HG03039 (cell line): ENCODE measurements at regions not wholly inside any gene's neighbourhood (a gene's known extent, or its start where the extent isn't known, plus 50 kb on each side); places are given as distances from the start of the nearest gene placed in this dataset.

Source experiments
- ATAC-seq: cut with Tn5 transposase; IDR thresholded peaks from one replicate; pipeline ENCODE4 v1.9.1; 2021; ENCODE audit warnings: mild to moderate bottlenecking, moderate library complexity; ENCODE audit not compliant: unreplicated experiment

DNA sequence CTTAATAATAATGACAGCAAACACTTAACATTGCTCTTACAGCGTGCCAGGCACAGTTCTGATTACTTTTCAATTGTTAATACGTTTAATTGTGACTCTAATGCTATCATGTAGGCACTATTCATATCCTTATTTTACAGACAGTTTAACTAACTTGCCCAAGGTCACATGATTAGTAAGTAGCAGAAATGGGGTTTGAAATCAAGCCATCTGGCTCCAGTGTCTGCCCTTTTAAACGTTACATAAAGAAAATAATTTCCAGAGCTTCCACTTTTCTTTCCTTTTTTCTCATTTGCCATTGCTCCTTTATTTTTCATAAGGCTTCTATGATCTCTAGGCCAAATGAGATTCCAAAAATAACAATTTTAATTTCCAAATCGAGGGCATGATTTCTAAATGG, 50.6 kb upstream of the IKZF2 start:
- no peak for ATAC-seq

DNA sequence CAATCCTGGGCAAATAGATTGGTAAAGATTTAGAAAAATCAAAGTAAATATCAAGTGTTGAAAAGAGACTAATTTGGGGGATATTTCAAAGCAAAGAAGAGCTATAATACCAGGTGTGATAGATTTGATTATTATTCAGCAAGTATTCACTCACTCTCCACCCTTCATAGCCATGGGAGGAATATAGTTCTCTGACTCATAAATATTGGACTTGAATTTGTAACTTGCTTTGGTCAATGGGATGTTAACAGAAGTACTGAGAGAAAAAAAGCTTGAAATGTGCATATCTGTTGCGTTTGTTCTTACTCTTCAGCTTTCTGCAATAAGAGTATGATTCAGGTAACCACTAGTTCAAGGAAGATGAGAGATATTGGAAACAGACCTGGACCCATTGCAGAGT, 54.5 kb upstream of the IKZF2 start:
- ATAC-seq = no peak

DNA sequence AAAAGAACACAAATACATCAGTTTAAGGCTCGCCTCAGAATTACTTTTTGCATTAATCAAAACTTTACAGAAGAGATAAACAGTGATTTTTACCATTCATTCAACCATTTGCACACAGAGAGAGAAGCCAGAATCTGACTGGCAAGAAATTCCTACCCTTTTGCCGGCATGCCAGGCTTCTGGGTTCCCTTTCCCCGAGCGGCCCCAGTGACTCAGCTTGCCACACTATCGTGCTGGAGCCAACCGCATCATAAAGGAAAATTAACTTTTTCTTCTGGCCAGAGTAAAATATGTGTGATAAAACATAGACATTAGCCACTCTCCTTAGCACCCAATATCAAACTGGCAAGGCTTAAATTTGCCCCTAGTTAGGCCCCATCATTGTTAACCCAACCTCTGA, 61.8 kb upstream of the IKZF2 start:
- no peak for ATAC-seq

DNA sequence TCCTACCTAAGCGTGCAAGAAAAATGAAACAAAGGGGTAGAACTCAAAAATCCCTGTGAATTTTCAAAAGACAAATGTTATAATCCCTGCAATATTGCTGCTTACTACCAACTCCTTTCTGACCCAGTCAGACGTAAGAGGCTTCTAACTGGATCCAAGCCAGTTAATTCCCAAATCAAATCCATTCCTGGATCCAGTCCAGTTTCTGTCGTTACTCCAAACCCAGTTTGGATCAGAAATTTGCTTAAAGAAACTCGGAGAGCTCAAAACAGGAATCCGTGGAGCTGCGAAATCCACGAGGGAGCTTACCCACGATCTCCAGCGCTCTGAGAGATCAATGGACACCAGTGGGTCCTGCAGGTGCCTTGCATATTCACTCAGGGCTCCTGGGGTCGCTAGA, 62.8 kb upstream of the IKZF2 start:
- ATAC-seq = no peak

DNA sequence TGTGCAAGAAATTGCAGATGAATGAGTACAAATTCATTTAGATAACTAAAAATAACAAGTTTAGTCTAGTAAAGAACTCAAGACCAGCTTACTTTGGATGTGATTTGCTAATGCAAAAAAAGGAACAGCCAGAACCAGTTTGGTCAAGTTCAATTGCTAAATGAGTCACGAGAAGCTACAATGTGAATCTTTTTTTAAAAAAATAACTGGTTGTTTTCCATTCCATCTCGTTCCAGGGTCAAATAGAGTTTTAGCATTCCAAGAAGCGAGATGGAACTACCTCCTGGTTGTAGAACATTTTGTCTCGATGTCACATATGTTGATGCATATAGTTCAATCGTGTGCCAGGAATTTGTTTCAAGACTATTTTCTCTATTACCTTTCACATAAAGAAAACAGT, 65.0 kb upstream of the IKZF2 start:
- ATAC-seq = no peak

DNA sequence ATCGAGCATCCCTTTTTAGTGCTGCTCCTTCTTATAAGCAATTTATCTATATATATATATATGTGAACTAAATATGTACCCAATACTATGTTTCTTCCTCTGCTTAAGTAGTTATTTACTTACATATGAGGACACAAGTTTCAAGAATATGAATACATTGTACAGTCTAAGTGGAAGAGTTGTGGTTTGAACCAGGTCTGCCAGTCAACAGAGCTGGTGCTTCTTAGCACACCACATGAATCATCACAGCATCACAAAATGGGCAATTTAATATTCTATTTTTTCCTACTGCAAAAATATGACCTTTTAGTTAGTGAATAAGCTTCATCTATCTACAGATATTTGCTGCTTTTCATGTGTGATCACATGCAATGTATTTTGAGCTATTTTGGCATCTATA, 64.4 kb upstream of the SPAG16 start:
- no peak for ATAC-seq

DNA sequence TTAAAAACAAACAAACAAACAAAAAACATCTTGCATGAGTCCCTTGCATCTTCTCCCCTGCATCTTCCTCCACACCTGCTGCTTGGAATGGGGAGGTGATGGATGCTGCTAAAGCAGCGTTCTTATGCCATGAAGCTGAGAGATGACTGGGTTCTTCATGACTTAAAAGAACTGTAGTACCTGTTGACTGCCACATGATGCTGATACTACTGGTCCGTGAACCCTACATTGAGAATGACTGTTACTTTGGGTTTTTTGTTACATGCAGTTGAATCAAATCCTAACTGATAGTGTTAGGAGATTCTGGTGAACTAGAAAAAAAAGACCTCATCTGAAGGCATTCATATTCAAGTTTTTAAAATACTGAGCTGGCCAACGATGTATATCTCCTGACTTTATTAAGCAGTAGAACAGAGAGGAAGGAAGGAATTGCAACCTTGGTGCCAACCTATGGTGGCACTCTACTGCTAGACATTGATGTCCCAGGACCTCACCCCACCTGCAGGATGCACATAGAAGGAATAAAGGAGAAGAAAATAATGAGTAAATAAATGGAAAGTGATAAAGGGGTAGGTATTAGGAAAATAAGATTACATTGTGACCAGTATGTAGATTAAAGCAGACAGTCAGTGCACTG, 63.2 kb upstream of the SPAG16 start:
- no peak for ATAC-seq

DNA sequence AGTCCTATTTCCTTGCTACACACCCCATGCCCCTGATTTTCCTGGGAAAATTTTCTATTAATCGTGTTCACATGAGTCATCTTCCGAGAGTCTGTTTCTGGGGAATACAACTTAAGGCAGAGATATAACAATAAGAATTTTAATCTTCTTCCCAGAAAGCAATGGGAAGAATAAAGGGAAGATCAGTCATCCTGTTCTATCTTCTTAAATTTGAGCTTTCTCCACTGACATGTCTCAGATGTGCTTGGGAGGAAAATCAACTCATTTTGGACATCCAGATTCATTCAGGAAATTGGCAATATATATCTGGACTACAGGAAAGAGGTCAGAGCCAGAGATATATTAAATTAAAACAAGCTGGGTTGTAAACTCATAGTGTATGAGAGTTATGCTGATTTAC, 62.3 kb upstream of the SPAG16 start:
- no peak for ATAC-seq

DNA sequence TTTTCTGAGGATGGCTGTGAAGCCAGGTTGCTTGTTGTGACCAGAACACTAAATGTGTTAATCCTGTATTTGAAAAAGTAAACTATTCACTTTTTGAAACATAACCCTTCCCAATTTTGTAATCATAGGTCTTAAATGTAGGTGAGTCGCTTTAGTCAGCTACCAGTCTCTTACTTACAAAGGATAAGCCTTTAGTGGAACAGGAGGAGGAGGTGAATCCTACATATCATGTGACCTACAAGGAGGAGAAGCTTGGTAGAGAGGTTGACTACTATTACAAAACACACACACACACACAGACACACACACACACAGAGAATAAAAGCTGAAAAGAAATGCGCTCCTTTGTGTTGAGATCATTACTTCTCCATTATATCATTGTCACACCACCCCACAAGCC, 59.9 kb upstream of the SPAG16 start:
- no peak for ATAC-seq

DNA sequence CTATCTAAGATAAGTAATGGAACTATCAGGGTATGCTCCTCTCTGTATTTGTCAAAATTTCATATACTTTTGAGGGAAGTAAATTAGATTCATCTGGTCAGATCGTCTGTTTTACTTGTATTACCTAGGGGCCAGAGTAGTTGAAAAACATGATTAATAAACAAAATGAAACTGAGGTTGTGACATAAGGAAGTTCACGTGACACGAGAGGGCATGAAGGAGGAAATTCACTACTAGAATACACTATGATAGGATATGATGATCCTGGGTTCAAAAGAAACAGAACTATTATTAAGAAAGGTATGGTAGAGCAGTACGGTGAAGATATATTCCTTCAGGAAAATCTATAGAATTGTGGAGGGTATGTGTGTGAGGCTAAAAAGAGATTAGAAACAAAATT, 58.4 kb upstream of the SPAG16 start:
- ATAC-seq = no peak

DNA sequence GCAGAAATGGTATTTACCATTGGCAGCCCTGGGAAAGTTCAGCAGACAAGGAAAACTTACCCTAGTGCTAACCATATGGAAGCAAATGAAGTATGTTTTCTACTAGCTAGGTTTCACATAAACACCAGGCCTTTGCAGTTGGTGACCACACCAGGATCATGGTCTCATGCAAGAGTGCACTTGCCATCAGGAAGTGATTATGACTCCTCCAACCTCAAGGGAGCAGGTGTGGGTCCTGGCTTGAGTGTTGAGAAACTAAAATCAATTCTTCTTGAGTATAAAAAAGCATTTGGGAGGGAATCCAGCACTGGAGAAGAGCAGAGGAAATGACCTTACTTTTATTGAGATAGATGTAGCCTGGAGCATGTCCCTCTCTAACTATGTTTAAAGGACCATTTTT, 56.8 kb upstream of the SPAG16 start:
- peak; percentile 91 for ATAC-seq

DNA sequence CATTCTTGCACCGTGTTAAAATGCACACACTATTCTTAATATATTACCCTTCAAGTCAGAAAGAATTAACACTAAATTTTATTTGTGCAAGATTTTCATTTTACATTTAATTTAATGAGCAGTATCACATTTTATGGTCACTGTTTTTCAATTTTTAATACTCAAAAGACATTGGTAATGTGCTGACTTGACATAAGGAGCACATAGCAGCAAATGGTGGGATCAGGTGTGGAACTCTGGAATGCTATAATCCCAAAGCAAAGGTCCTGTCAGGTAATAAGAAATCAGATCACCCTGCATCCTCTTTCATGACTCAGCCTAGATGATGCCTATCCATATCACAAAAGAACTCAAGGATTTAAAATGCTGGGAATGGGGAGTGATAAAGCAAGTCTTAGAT, 55.6 kb upstream of the SPAG16 start:
- ATAC-seq = no peak

DNA sequence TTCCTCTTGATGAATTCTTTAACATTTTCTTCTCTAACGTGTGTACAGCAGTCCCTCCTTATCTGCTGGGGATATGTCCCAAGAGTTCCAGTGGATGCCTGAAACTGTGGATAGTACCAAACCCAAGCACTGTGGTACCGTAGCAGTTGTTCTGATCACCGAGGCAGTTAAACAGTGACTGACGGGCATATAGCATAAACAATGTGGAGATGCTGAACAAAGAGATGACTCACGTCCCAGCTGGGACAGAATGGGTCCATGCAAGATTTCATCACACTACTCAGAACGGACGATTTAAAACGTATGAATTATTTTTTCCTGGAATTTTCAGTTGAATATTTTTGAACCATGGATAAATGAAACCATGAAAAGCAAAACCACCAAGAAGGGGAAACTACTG, 54.5 kb upstream of the SPAG16 start:
- ATAC-seq = no peak

DNA sequence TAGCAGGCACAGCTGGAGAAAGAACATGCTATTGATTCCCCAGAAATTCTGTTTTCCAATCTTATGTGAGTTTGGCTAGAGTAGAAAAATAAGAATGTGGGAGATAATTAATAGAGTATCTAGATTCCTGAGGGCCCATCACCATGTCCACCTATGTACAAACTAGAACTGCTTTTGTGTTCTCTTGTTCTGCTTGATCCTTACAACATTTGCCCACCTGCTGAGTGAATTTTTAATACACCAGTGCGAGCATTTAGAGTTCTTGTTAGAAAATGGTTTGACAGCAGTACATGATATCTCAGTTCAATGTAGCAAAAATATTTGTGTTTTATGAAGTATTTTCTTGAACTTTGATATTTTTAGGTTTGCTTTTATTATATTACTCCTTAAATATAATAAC, 52.3 kb upstream of the SPAG16 start:
- ATAC-seq = no peak

DNA sequence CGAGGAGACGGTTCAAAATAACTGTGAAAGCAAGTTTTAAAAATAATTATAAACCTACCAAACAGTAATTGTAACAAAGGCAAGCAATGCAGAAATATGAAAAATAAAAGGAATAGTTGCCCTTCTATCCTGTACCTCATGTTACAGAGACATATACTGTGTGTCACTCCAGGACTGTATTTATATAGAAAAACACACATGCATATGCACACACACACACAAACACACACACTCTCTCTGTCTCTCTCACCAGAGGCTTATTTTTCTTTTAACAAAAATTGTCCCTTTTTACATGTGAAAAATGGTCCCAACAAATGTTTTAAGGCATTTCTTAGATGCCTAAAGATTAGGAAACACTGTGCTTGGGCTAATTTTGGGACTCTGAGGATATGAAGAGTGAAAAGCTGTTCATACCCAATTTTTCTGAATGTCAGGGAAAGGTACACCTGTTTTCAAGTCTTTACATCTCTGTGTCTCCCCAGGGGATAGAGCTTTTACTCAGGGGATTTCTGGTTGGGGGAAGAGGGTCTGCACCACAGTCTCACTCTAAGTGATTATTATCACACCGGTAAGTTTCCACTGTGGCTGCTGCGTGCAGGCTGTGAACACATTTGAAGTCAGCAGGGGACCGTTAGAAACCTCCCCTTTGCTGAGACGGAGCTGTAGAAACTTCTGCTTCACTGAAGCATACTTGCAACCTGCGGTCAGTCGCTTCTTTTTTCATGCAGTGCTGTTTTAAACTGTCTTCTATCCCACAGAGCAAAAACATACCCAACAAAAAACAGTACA, 51.4 kb upstream of the SPAG16 start:
- ATAC-seq = peak; percentile 90

DNA sequence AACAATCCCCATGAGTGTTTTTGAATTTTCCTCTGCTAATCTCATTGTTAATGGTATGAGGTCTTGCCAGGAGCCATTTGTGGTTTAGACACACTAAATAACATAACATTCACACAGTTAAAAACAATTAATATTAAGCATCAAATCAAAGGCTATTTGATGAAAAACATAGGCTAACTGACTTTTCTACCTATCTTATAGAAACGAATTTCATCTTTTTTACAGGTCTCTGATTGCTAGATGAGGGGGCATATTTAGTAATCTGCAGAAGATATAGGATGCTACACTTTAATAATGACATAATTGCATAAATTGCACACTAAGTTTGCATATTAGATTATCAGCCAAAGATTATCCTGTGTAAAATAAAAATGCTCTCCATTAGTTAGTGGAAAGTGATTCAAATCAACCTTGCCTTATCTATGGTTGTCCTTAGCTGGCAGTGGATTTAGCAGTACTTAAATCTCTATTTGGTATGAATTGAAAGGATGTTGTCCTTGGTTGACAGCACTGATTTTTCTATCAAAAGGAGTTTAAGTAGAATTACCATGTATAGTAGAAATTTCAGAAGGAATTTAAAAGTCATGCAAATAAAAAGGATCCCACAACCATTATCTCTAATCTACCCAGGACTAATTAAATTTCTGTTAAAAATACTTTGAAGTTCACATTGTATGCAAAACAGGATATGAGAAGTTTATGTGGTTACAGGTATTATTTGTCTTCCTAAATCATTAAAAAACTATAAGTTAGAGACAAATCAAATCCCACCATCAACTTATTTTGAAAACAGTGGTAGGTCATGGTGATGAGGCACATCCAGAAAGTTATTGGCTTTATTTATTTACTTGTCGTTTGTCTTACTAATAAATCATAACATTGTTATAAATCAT, 50.6 kb upstream of the SPAG16 start:
- no peak for ATAC-seq
